HG02870 (cell line): ENCODE measurements at regions not wholly inside any gene's neighbourhood (a gene's known extent, or its start where the extent isn't known, plus 50 kb on each side); places are given as distances from the start of the nearest gene placed in this dataset.
"Not testable (repeated sequence)": the region's sequence is repeated elsewhere in the genome, so short reads cannot be mapped to it uniquely, and the experiment has no call there.

Experiments
- ATAC-seq: cut with Tn5 transposase; IDR thresholded peaks from one replicate; pipeline ENCODE4 v1.9.1; 2021; ENCODE audit warnings: mild to moderate bottlenecking, moderate library complexity; ENCODE audit not compliant: unreplicated experiment

- not testable (repeated sequence) for ATAC-seq
Observed at GRCh38 chr7:6989968-6990367, 163.9 kb upstream of the CCZ1B start.

GRCh38 chr7:6990426-6991152, 164.5 kb upstream of the CCZ1B start:
- ATAC-seq = not testable (repeated sequence)

- not testable (repeated sequence) for ATAC-seq
Observed at GRCh38 chr7:6991169-6991611, 165.1 kb upstream of the CCZ1B start.

- not testable (repeated sequence) for ATAC-seq
Observed at GRCh38 chr7:6991686-6992085, 165.6 kb upstream of the CCZ1B start.

GRCh38 chr7:6992133-6992532, 166.1 kb upstream of the CCZ1B start:
- ATAC-seq = not testable (repeated sequence)

- not testable (repeated sequence) for ATAC-seq
Observed at GRCh38 chr7:6995026-6995425, 169.0 kb upstream of the CCZ1B start.

GRCh38 chr7:6995493-6996289, 169.6 kb upstream of the CCZ1B start:
- ATAC-seq = not testable (repeated sequence)

- not testable (repeated sequence) for ATAC-seq
Observed at GRCh38 chr7:6999067-6999666, 173.1 kb upstream of the CCZ1B start.

- no peak for ATAC-seq
Observed at GRCh38 chr7:7002418-7003062, 176.5 kb upstream of the CCZ1B start.

- no peak for ATAC-seq
Observed at GRCh38 chr7:7005303-7005702, 177.0 kb upstream of the C1GALT1 start.

GRCh38 chr7:7005949-7006348, 176.4 kb upstream of the C1GALT1 start:
- ATAC-seq = not testable (repeated sequence)

- not testable (repeated sequence) for ATAC-seq
Observed at GRCh38 chr7:7011241-7011640, 171.1 kb upstream of the C1GALT1 start.

- not testable (repeated sequence) for ATAC-seq
Observed at GRCh38 chr7:7011751-7012150, 170.6 kb upstream of the C1GALT1 start.

- ATAC-seq = no peak
Observed at GRCh38 chr7:7014827-7015595, 167.3 kb upstream of the C1GALT1 start.

- no peak for ATAC-seq
Observed at GRCh38 chr7:7017707-7018280, 164.6 kb upstream of the C1GALT1 start.

- no peak for ATAC-seq
Observed at GRCh38 chr7:7018290-7018689, 164.1 kb upstream of the C1GALT1 start.

GRCh38 chr7:7032221-7032620, 150.1 kb upstream of the C1GALT1 start:
- no peak for ATAC-seq

- ATAC-seq = no peak
Observed at GRCh38 chr7:7035851-7036250, 146.5 kb upstream of the C1GALT1 start.

- ATAC-seq = not testable (repeated sequence)
Observed at GRCh38 chr7:7042286-7042893, 140.0 kb upstream of the C1GALT1 start.

- no peak for ATAC-seq
Observed at GRCh38 chr7:7044806-7045205, 137.5 kb upstream of the C1GALT1 start.
